HepG2 (cell line): ENCODE measurements at regions not wholly inside any gene's neighbourhood (a gene's known extent, or its start where the extent isn't known, plus 50 kb on each side); places are given as distances from the start of the nearest gene placed in this dataset.

Experiments used
- CEBPB ChIP-seq: IDR thresholded peaks from 2 replicates; pipeline ENCODE4 v1.6.1; 2011; ENCODE audit warnings: low read depth, low read length, improper control_type of control experiment, borderline replicate concordance
- CTCF ChIP-seq: sonication (generic); formaldehyde crosslinking; IDR thresholded peaks from 2 replicates; pipeline ENCODE4 v1.5.0; 2020; ENCODE audit warnings: mild to moderate bottlenecking, missing genetic modification reagents, moderate library complexity
- EZH2 ChIP-seq: conservative IDR thresholded peaks from 2 replicates; pipeline ENCODE4 v1.6.1; 2012; ENCODE audit warnings: mild to moderate bottlenecking, low read depth, low read length, moderate library complexity
- HES4 ChIP-seq: sonication (generic); formaldehyde crosslinking; IDR thresholded peaks from 2 replicates; pipeline ENCODE4 v1.9.0; 2021; ENCODE audit warnings: mild to moderate bottlenecking, missing genetic modification reagents, borderline replicate concordance
- NR2C2 ChIP-seq: sonication (generic); formaldehyde crosslinking; IDR thresholded peaks from 2 replicates; pipeline ENCODE4 v1.4.0; 2020; ENCODE audit warnings: missing genetic modification reagents, mild to moderate bottlenecking, moderate library complexity, borderline replicate concordance
- RBFOX2 ChIP-seq: fragments of 200-400 bp; formaldehyde crosslinking; IDR thresholded peaks from 2 replicates; pipeline ENCODE4 v1.6.1; 2017; ENCODE audit warnings: low read depth, mild to moderate bottlenecking, low read length
- TAF1 ChIP-seq: sonication (generic); formaldehyde crosslinking; IDR thresholded peaks from 2 replicates; pipeline ENCODE4 v1.4.0; 2020; ENCODE audit warnings: missing genetic modification reagents
- ZHX1 ChIP-seq: sonication (generic); formaldehyde crosslinking; IDR thresholded peaks from 2 replicates; pipeline ENCODE4 v1.8.1; 2022; ENCODE audit warnings: low read depth, mild to moderate bottlenecking, missing genetic modification reagents
- ZNF138 ChIP-seq: sonication (generic); formaldehyde crosslinking; IDR thresholded peaks from 2 replicates; pipeline ENCODE4 v1.5.0; 2020; ENCODE audit warnings: mild to moderate bottlenecking, low read depth, missing genetic modification reagents

GRCh38 chr2:117407746-117408145 lies 406.7 kb upstream of the DDX18 start:
- TF ChIP-seq RBFOX2 (no peak), HES4 (CRISPR knock-in tag) (no peak), CTCF (no peak), ZHX1 (CRISPR knock-in tag) (no peak), CEBPB (no peak), TAF1 (no peak), EZH2 (no peak), NR2C2 (no peak), ZNF138 (CRISPR knock-in tag) (no peak)
